ENCODE measurements at regions not wholly inside any gene's neighbourhood (a gene's known extent, or its start where the extent isn't known, plus 50 kb on each side); places are given as distances from the start of the nearest gene placed in this dataset.

- TF ChIP-seq CTCF (conservative IDR thresholded peaks at IDR 0.05; ENCODE audit: low read length) (no peak), EZH2phosphoT487 (IDR thresholded peaks at IDR 0.05; ENCODE audit: borderline replicate concordance, low read depth, low read length) (no peak)
Observed at GRCh38 chr2:3035385-3036050, 342.1 kb downstream of the EIPR1 start.
